GM03348 (cell line): ENCODE measurements at regions not wholly inside any gene's neighbourhood (a gene's known extent, or its start where the extent isn't known, plus 50 kb on each side); places are given as distances from the start of the nearest gene placed in this dataset.

Experiments used
- DNase-seq: peaks from one replicate; pipeline ENCODE4 v3.0.0; 2012; ENCODE audit warnings: low spot score

DNA sequence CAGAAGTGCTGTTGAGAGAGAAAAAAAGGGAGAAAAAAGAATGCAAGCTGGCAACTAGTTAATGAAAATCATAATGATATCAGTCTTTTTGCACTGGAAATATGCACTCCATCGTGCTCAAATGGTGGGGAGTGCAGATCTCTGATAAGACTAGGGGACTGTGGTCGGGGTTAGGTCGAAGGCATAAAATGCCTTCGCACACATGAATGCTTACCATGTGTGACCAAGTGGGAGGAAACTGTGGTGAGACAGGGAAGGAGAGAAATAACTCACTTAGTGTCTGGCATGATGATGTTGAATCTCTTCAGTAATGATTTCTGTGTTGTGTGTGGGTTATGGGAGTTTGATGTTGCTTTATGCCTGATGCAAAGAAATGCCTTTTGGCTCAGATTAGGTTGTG is 358.9 kb downstream of the FBXO8 start:
- DNase-seq = no peak

DNA sequence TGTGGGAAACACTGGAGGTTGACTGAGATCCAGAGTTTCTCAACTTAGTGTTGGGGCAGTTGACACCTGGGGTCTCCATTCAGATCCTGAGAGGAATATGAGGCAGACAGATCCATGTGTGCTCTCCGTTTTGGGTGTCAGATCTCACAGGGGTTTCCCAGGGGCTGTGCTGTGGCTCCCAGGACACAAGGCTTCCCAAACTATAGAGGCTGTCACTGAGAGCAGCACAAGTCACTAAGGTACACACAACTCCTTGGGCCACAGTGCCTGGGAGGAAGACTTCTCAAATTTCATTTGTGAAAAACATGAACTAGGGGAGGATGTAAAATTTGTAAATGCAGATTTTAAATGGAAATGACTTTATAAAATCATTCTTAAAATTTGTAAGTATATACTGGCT is 363.6 kb downstream of the FBXO8 start:
- no peak for DNase-seq

DNA sequence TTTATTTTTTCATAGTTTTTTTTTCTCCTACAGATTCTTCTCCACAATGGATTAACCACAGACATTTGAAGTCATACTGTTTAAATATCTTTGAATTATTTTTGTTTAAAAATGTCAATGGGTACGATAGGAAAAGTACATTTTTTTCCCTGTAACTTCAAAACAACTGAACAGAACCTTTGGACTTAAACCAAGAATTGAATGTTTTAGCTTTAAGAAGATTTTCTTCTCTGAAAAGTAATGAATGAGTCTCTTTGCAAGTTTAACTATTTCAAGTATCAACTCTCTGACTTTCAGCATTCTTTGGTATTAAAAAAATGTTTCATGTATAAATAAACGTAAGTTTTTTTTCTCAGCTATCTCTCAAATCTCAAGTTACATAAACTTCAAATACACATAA is 364.3 kb downstream of the FBXO8 start:
- no peak for DNase-seq

DNA sequence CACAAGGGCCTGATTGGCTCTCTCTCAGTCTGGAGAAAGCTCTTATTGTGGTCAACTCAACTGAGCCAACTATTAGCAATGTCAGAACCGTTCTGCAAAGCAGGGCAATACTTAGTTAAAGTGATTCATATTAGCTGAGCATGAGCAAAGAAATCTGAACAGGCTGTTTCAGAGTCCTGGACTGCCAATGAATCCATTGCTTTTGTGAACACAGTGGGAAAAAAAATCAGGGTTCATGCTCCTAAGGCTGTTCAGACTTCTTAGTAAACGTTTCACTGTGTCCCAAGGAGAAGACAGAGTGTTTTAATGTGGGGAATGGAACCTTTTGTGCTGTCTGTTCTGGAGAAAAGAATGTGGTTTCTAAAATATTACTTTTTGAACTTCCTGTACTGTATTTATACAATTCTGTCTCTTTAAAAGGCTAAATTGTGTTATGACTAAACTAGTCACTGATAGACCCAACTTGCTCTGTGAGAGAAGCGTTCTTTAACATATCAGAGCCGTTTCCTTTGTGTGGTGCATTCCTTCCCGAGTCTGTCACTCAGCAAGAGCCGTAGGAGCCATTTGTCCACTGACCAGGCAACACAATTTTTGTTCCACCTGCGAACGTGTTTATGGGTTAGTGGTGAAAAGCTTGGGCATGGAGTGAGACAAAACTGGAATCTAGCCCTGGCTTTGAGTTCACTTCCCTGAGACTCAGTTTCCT is 366.1 kb downstream of the FBXO8 start:
- peak; percentile 7 for DNase-seq

DNA sequence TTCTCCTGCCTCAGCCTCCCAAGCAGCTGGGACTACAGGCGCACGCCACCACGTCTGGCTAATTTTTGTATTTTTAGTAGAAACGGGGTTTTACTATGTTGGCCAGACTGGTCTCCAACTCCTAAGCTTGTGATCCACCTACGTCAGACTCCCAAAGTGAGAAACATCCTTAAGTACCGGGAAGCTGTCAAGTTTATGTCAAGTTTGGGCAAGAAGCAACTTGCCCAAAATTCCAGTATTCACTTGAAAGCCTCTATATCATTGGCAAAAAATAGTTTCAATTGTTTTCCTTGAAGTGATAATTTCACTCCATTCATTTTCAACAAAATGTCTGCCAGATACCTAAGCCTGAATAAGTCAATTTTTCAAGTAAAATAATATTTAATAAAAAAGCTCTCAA is 370.0 kb downstream of the FBXO8 start:
- DNase-seq = no peak

DNA sequence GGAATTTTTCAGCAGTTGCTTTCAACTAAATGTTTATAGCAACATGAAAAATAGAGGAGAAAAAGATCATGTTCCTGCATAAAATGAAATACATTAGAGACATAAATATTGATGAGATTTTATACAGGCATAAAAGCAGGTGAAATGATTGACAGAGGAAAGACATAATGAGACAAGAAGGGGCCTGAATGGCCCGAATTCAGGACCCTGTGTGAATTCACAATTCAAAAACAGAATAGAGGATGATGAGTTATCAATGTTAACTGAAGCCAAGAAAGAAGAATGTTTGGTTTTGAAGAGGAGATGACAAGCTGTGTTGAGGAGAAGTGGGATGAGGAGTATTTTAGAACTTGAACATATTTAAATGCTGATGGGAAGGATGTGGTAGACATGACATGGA is 371.1 kb downstream of the FBXO8 start:
- DNase-seq = no peak

DNA sequence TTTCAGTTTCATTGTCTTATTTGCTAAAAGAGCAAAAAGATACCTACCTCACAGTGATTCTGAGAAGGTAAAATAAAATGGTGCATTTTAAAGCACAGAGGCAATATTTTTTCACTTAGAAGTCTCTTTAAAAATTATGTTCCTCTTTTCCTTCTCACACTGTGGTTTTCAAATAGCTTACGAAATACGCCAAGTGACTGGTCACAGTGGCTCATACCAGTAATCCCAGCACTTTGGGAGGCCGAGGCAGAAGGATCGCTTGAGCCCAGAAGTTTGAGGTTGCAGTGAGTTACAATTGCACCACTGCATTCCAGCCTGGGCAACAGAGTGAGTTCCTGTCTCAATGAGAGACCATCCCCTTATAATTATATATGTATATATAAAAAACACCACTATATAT is 372.6 kb downstream of the FBXO8 start:
- DNase-seq = no peak

DNA sequence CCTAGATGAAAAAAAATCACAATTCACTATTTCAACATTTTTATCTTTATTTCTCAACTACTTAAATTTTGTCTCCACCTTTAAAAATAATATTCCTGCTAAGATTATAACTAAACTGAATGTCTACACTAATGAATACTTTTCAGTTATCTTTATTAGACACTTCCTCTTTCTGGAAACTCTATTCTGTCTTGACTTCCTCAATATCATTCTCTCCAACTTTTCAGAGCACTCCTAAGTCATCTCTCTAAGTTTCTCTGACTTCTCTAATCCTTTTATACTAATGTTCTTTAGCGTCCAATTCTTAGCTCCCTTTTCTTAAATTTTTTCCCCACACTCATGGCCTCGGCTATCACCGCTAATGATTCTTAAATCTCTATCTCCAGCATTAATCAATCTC is 374.2 kb downstream of the FBXO8 start:
- DNase-seq = no peak

DNA sequence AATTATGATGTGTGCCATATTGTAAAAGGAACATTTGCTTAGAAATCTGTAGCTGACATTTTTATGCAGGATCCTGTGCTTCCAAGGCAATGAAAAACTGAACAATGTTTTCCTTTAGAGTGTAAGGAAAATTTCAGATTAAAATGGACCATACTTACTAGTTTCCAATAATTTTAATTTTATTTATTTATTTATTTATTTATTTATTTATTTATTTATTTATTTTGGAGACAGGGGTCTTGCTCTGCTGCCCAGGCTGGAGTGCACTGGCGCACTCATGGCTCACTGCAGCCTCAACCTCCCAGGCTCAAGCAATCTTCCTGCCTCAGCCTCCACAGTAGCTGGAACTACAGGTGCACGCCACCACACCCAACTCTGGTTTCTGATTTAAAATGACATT is 369.8 kb upstream of the HAND2 start:
- DNase-seq = no peak

DNA sequence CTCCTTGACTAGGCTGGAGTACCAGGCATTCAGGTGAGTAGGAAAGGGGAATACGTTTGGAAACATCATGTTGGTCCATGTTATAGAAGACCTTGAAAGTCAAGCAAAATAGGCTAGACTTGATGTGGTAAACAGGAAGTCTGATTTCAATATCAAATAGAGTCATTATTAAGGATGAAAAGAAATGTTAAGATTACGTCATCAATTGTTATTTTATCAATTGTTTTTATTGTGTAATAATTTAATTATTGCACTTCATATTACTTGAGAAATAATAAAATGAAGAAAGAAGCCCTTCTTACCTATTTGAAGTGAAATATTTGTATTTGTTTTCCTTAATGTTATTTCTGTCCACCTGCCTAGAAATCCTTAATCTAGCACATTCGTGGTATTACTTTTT is 361.0 kb upstream of the HAND2 start:
- DNase-seq = no peak

DNA sequence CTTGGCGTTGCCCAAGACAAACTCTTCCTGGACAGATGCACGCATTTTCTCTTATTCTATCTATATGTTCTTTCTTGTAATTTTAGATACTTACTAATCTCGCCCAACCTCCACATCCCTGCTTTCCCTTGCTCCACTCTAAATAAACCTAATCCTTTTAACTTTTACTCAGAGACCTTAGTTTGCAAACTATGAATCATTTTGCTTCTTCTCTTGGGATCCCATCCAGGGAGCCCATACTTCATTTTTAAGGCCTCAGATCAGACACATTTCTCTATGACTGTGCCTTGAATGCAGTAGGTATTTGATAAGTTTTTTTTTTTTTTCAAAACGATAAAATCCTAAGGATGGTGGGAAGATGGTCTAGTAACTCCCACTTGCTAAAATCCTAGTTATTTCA is 353.8 kb upstream of the HAND2 start:
- no peak for DNase-seq

DNA sequence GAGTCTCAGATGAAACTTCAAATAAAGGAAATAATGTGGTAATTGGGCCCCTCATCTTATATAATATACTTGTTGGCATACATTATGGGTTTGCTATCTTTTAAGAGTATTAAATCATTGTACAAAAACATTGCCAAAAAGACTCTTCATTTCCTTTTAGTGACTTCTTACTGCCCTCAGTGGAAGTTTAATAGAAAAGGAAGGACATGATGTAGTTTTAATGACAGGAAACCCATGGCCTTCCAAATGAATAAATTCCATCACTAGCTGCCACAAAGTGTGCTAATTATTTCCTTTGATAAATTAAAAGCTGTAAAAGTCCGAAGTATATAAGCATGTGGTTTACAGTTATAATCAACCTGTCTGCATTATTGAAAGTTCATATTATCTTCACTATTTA is 350.9 kb upstream of the HAND2 start:
- no peak for DNase-seq

DNA sequence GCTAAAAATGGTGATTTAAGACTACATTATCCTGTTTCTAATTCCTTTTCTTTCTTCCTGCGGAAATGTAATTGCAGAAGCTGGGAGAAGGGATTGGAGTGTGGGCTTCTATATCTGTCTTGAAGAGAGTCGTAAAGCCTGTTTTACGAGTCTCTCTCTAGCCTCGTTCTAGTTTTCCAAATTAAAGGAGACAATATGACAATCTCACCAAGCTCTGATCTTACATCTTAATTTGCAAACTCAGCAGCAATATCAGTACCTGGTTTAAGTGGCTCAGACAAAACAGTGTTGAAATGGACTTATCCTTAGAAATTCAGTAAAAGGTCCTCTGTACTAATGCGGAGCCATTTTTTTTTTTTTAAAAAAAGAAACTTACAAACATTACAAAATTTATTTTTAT is 349.5 kb upstream of the HAND2 start:
- DNase-seq = no peak

DNA sequence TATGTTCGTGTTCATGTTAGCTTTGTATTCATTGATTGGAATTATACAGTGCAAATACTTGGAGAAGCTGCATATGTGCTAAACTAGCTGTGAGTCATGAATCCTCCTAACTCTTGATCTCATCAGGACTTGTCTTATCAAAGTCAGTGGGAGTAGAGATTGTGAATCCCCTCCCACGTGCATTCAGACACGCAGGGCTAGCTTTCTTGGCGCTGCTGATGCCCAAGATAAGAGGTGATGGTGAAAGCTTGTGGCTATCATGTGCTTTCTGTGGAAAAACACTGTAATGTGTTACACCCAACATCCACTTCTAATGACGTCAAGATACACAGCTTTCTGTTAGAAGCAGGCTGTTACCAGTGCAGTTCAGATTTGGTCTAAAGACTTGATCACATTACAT is 348.7 kb upstream of the HAND2 start:
- no peak for DNase-seq

DNA sequence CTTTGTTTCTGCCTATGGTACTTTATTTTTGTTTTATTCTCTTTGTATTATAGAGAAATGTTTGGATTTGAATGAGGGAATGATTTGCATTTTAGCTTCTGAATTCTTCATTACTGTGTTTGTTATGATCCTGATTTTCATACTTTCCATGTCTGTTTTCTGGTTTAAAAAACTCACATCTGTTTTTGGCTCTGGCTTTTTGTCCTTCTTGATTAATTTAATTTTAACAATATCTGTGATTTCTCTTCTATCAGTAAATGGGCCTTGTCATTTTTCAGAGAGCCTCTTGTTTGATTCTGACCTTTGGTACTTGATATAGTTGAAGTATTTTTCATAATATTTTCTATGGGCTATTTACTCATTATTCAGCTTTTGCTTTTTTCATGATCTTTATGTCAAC is 341.6 kb upstream of the HAND2 start:
- no peak for DNase-seq

DNA sequence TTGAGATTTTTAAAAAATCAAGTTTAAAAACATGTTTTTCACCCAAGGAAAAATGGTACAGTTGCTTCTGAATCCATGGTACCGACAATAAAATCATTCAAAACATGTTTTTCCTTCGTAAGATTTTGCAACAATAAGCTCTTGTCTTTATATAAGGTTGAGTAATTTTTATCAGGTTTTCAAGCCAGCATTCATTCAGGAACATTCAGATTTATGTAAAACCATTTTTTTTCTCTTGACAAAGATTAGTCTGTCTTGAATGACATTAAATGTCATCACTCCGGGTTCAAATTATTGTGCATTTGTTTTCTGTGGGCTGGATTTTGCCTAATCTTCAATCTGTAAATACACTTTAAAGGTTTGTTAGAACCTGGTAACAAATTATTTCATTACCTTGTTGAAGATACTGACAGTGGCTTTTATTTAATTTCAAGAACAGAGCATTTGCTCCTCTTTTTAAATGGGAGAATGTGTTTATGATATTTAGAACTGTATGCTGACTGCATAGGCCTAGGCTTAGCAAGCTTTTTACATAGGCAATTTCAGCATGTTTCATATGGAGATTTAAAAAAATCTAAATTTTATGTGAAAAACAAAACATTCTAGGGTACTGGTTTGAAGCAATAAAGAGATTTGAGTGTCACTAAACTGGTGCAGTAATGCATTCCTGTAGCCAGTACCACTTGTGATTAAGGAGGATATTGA is 336.4 kb upstream of the HAND2 start:
- no peak for DNase-seq

DNA sequence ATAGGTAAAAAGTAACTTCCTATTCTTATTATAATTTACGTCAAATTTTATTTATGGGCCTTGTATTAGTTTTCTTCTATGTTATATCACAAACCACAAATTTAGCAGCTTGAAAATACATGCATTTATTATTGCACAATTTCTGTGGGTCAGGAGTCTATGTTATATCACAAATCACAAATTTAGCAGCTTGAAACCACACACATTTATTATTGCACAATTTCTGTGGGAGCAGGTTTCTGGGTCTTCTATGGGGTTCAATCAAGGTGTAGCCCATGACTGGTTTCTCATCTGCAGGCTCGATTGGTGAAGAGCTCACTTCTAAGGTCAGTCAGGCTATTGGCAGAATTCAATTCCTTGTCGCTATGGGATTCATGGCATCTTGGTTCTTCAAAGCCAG is 332.7 kb upstream of the HAND2 start:
- no peak for DNase-seq

DNA sequence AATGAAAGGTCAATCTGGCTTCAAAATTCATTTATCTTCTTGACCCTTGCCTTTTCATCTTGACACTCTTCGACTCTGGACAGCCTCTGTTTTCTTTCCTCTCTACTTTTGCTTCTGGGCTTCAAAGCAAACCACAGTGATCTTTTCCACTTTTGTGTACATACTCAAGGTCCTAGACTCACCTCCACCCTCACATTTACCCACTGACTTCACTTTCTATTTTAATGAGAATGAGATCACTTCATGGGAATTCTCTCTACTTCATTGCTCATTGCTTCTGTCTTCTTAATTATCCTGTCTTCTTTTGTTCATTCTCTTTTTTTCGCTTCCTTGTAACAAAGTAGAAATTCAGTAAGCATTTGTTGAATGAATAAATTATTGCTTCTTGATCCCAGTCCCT is 330.1 kb upstream of the HAND2 start:
- no peak for DNase-seq

DNA sequence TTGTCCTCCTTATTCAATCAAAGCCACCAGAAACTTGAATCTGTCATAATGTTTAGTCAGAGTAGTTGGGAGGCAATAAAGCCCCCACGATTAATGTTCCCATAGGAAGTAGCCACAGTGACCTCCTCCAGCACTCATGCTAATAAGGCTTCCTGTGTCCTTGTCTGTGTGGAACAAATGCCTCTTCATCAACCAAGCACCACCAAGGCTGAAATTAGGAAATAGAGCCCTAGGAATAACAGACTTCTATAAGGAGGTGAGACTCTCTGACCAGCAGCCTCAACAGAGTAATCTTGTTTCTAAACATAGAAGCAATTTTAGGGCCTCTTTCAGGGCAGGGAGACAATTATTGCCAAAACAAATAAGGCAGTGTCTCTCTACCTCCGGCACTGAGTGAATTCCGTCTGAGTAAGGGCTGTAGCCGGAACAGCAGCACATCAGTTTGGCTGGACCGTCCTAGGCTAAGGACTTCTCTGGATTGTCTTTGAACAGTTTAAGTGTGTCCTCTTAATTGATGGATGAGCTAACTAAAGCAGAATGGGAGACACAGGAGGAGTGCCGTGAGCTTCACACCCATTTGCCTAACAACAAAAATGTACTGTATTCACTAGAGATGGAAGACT is 329.2 kb upstream of the HAND2 start:
- DNase-seq = no peak

DNA sequence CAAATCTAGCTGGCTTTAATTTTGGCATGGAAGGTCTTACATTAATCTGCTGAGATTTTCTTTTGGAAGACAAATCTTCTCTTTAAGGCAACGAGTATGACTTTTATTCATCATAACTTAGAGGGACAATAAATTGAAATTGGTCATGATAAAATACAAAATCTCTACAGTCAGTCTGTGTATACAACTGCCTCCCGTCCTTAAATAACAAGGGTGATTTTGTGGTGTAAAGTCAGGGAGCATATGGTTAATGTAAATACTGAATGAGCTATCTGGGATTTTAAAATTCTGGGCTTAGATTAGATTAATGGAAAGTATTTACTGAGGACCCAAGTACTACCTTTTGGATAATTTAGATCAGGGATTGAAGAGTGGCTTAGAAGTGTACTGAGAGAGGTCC is 328.4 kb upstream of the HAND2 start:
- no peak for DNase-seq

DNA sequence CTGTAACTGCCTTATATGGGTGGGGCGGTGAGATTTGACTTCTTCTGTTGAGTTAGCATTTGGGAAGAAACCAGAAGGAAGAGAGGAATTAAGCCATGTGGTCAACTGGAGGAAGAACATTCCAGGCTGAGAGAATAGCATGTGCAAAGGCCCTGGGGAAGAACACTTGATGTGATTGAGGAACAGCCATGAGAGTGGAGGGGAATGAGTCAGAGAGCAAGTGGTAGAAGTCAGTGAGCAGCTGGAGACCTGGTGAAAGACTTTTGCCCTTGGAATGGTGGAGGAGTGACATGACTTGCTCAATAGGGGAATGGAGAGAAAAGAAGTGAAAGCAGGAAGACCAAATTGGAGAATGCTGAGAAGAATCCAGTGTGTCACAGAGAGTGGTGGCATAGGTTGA is 327.8 kb upstream of the HAND2 start:
- no peak for DNase-seq

DNA sequence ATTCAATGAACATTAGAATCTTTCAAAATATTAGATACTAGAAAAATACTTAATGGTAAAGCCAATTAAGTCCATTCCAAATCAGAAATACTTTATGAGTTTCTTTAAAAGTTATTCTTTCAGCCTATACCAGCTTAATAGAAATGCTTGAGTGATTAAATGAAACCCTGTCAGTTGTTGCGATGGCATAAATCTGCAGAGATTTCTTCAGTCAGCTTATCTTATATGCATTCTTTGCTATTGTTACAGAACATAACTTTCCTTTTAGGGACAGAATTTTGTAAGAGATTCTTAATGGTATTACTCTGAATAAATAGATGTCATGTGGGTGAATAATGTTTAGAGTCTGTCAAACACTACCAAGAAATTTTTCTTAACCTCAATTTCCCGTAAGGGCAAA is 325.0 kb upstream of the HAND2 start:
- DNase-seq = no peak

DNA sequence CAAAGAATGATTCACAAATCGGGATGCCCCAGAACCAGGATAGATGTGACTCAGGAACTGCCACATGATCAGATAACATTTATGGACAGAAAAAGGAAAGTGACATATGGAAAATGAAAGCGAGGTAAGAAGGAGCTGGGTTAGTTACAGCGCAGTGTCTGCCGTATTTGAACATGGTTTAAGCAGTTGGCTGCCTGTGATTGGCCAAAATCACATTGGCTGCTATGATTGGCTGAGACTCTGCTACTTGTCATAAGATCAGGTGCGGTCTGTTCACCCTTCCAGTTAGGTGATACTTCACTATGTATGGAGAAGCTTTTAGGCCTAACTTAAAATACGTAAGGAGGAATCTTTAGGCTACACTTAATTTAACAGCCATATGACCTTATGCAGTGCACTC is 322.7 kb upstream of the HAND2 start:
- DNase-seq = no peak

DNA sequence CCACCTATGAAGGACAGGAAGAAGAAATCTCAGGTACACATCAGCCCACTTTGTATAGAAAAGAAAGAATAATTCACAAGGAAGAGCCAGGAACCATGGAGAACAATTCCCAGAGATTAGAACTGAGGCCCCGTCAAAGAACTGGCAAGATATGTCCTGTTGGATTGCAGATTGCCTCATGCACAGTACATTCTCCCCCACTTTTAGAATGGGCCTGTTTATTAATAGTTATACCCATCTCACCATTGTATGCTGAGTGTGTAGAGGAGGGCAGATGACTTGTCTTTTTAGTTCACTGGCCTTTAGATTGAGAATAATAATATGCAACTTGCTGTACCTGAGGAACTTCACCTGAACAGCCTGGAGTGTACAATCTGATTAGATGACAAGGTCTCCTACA is 315.6 kb upstream of the HAND2 start:
- DNase-seq = no peak
